ENCODE measurements at regions not wholly inside any gene's neighbourhood (a gene's known extent, or its start where the extent isn't known, plus 50 kb on each side); places are given as distances from the start of the nearest gene placed in this dataset.

DNA sequence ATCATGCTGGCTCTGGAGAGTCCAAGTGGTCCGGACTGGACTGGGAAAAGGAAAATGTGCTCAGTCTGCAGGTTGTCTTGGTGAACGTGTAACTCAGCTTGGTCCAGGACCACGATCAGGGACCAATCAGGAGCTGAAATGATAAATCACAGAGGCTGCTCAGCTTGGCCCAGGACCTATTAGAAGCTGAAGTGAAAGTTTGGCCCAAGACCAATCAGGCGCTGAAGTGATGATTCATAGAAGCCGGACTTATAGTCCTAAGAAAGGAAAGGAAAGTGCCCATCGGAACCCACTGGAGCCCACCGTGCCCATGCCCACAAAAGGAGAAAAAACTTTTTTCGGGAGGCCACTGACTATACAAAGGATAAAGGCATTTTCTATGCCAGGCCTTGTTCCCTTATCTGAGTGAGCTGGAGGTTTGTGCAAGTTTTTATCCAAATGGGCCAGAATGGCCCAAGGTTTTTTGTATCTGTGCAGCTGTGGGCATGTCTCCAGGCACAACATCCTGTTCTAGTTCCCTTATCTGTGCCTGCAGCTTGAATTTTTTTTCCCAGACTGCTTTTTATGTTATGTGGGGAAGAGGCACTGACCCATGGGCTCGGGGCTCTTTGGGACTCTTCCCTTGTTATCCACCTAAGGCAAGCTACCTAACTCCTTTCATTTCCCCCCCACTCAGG, 194.4 kb downstream of the FAM133A start (continued):
- TF ChIP-seq, protein P1, sequence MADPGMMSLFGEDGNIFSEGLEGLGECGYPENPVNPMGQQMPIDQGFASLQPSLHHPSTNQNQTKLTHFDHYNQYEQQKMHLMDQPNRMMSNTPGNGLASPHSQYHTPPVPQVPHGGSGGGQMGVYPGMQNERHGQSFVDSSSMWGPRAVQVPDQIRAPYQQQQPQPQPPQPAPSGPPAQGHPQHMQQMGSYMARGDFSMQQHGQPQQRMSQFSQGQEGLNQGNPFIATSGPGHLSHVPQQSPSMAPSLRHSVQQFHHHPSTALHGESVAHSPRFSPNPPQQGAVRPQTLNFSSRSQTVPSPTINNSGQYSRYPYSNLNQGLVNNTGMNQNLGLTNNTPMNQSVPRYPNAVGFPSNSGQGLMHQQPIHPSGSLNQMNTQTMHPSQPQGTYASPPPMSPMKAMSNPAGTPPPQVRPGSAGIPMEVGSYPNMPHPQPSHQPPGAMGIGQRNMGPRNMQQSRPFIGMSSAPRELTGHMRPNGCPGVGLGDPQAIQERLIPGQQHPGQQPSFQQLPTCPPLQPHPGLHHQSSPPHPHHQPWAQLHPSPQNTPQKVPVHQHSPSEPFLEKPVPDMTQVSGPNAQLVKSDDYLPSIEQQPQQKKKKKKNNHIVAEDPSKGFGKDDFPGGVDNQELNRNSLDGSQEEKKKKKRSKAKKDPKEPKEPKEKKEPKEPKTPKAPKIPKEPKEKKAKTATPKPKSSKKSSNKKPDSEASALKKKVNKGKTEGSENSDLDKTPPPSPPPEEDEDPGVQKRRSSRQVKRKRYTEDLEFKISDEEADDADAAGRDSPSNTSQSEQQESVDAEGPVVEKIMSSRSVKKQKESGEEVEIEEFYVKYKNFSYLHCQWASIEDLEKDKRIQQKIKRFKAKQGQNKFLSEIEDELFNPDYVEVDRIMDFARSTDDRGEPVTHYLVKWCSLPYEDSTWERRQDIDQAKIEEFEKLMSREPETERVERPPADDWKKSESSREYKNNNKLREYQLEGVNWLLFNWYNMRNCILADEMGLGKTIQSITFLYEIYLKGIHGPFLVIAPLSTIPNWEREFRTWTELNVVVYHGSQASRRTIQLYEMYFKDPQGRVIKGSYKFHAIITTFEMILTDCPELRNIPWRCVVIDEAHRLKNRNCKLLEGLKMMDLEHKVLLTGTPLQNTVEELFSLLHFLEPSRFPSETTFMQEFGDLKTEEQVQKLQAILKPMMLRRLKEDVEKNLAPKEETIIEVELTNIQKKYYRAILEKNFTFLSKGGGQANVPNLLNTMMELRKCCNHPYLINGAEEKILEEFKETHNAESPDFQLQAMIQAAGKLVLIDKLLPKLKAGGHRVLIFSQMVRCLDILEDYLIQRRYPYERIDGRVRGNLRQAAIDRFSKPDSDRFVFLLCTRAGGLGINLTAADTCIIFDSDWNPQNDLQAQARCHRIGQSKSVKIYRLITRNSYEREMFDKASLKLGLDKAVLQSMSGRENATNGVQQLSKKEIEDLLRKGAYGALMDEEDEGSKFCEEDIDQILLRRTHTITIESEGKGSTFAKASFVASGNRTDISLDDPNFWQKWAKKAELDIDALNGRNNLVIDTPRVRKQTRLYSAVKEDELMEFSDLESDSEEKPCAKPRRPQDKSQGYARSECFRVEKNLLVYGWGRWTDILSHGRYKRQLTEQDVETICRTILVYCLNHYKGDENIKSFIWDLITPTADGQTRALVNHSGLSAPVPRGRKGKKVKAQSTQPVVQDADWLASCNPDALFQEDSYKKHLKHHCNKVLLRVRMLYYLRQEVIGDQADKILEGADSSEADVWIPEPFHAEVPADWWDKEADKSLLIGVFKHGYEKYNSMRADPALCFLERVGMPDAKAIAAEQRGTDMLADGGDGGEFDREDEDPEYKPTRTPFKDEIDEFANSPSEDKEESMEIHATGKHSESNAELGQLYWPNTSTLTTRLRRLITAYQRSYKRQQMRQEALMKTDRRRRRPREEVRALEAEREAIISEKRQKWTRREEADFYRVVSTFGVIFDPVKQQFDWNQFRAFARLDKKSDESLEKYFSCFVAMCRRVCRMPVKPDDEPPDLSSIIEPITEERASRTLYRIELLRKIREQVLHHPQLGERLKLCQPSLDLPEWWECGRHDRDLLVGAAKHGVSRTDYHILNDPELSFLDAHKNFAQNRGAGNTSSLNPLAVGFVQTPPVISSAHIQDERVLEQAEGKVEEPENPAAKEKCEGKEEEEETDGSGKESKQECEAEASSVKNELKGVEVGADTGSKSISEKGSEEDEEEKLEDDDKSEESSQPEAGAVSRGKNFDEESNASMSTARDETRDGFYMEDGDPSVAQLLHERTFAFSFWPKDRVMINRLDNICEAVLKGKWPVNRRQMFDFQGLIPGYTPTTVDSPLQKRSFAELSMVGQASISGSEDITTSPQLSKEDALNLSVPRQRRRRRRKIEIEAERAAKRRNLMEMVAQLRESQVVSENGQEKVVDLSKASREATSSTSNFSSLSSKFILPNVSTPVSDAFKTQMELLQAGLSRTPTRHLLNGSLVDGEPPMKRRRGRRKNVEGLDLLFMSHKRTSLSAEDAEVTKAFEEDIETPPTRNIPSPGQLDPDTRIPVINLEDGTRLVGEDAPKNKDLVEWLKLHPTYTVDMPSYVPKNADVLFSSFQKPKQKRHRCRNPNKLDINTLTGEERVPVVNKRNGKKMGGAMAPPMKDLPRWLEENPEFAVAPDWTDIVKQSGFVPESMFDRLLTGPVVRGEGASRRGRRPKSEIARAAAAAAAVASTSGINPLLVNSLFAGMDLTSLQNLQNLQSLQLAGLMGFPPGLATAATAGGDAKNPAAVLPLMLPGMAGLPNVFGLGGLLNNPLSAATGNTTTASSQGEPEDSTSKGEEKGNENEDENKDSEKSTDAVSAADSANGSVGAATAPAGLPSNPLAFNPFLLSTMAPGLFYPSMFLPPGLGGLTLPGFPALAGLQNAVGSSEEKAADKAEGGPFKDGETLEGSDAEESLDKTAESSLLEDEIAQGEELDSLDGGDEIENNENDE (IDR thresholded peaks at IDR 0.05; ENCODE audit: insufficient replicate concordance, low read length): no peak
- TF ChIP-seq RFX5 (IDR thresholded peaks at IDR 0.05; ENCODE audit: borderline replicate concordance, low read depth, low read length) (no peak), KDM4A (IDR thresholded peaks at IDR 0.05; ENCODE audit: low read depth, low read length, severe bottlenecking) (no peak), YY1 (IDR thresholded peaks at IDR 0.05; ENCODE audit: low read depth, low read length) (no peak), GABPA (IDR thresholded peaks at IDR 0.05; ENCODE audit: borderline replicate concordance, insufficient read depth, low read length) (no peak)
